ENCODE measurements at regions not wholly inside any gene's neighbourhood (a gene's known extent, or its start where the extent isn't known, plus 50 kb on each side); places are given as distances from the start of the nearest gene placed in this dataset.

GRCh38 chr4:30882443-30882842 lies 162.3 kb downstream of the PCDH7 start:
- TF ChIP-seq, protein P1, sequence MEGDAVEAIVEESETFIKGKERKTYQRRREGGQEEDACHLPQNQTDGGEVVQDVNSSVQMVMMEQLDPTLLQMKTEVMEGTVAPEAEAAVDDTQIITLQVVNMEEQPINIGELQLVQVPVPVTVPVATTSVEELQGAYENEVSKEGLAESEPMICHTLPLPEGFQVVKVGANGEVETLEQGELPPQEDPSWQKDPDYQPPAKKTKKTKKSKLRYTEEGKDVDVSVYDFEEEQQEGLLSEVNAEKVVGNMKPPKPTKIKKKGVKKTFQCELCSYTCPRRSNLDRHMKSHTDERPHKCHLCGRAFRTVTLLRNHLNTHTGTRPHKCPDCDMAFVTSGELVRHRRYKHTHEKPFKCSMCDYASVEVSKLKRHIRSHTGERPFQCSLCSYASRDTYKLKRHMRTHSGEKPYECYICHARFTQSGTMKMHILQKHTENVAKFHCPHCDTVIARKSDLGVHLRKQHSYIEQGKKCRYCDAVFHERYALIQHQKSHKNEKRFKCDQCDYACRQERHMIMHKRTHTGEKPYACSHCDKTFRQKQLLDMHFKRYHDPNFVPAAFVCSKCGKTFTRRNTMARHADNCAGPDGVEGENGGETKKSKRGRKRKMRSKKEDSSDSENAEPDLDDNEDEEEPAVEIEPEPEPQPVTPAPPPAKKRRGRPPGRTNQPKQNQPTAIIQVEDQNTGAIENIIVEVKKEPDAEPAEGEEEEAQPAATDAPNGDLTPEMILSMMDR (IDR thresholded peaks at IDR 0.05), result no peak
- TF ChIP-seq POLR2A (IDR thresholded peaks at IDR 0.05), result no peak
